ENCODE measurements at regions not wholly inside any gene's neighbourhood (a gene's known extent, or its start where the extent isn't known, plus 50 kb on each side); places are given as distances from the start of the nearest gene placed in this dataset.

DNA sequence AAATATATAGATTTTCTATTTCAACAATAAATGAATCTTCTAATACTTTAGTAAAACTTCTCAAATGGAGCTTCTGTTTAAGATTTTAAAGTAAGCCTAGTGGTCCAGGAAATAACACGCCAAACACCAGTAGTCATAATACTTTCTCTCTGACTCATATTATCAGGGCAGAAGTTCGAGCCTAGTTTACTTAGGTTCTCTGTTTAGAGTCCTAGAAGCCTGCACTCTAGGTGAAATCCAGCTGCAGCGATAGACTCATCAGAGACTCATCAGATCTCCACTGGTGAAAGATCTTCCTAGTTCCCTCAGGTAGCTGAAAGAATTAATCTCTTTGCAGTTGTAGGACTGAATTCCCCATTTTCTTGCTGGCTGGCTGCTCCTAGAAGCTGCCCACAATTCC lies 552.5 kb upstream of the ROBO2 start:
- no peak overlapping the region for H3K4me3 ChIP-seq (ENCODE audit: low read length)

GRCh38 chr3:76490064-76490463 lies 549.8 kb upstream of the ROBO2 start:
- Histone ChIP-seq H3K4me2 (ENCODE audit: low read length) (no peak overlapping the region), H3K27ac (ENCODE audit: low read length) (no peak overlapping the region), H3K36me3 (replicated peaks; ENCODE audit: low read depth, low read length) (no peaks in the 10 kb centered on the region), H4K20me1 (ENCODE audit: insufficient read depth, low read length) (no peaks in the 10 kb centered on the region), H3K79me2 (ENCODE audit: low read length) (no peaks in the 10 kb centered on the region), H3K9ac (ENCODE audit: low read length) (no peak overlapping the region), H3K9me3 (ENCODE audit: insufficient read depth, low read length) (peaks cover 5% of the 10 kb centered on the region), H2AFZ (ENCODE audit: low read depth, low read length) (no peak overlapping the region), H3K4me1 (ENCODE audit: low read length) (no peaks in the 10 kb centered on the region), H3K4me3 (ENCODE audit: low read length) (no peak overlapping the region), H3K27me3 (ENCODE audit: low read depth, low read length) (no peaks in the 10 kb centered on the region)
- TF ChIP-seq, protein P1, sequence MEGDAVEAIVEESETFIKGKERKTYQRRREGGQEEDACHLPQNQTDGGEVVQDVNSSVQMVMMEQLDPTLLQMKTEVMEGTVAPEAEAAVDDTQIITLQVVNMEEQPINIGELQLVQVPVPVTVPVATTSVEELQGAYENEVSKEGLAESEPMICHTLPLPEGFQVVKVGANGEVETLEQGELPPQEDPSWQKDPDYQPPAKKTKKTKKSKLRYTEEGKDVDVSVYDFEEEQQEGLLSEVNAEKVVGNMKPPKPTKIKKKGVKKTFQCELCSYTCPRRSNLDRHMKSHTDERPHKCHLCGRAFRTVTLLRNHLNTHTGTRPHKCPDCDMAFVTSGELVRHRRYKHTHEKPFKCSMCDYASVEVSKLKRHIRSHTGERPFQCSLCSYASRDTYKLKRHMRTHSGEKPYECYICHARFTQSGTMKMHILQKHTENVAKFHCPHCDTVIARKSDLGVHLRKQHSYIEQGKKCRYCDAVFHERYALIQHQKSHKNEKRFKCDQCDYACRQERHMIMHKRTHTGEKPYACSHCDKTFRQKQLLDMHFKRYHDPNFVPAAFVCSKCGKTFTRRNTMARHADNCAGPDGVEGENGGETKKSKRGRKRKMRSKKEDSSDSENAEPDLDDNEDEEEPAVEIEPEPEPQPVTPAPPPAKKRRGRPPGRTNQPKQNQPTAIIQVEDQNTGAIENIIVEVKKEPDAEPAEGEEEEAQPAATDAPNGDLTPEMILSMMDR (IDR thresholded peaks at IDR 0.05; ENCODE audit: low read depth, low read length) = no peak
- no peak for TF ChIP-seq EZH2phosphoT487 (IDR thresholded peaks at IDR 0.05; ENCODE audit: low read depth)

More for the DNA sequence above, 552.5 kb upstream of the ROBO2 start:
- H3K4me1 ChIP-seq (ENCODE audit: low read length) = no peaks in the 10 kb centered on the region
- H3K27me3 ChIP-seq (ENCODE audit: low read depth, low read length) = no peaks in the 10 kb centered on the region
- TF ChIP-seq, protein P1 (IDR thresholded peaks at IDR 0.05; ENCODE audit: low read depth, low read length) = no peak
- no peak for TF ChIP-seq EZH2phosphoT487 (IDR thresholded peaks at IDR 0.05; ENCODE audit: low read depth)
- H3K79me2 ChIP-seq (ENCODE audit: low read length) = no peaks in the 10 kb centered on the region
- H3K9ac ChIP-seq (ENCODE audit: low read length) = no peak overlapping the region
- no peak overlapping the region for H3K4me2 ChIP-seq (ENCODE audit: low read length)
- H3K36me3 ChIP-seq (replicated peaks; ENCODE audit: low read depth, low read length) = no peaks in the 10 kb centered on the region
- no peak overlapping the region; the same call in 1 of the 2 replicates for H2AFZ ChIP-seq (ENCODE audit: low read depth, low read length)
- H3K9me3 ChIP-seq (ENCODE audit: insufficient read depth, low read length) = peaks cover 5% of the 10 kb centered on the region
- no peak overlapping the region for H3K27ac ChIP-seq (ENCODE audit: low read length)
- H4K20me1 ChIP-seq (ENCODE audit: insufficient read depth, low read length) = no peaks in the 10 kb centered on the region

DNA sequence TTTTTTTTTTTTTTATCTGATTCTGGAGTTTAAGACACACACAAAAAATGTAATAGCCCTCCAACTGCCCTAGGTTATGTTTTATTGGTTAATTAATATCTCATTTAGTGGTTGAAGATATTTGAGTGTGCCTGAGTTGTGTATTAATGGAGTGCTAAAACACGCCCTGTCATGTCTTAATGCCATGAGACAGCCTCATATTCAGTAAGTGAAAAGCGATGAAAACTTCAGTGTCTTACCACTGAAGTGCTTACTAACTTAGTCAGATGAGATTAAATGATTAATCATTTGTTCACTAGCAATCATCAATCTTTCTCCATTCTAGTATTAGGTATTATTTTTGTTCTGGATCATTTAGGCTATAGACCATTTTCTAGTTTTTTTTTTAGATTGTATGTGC lies 544.7 kb upstream of the ROBO2 start:
- no peak overlapping the region for H3K4me2 ChIP-seq (ENCODE audit: low read length)
- H3K27me3 ChIP-seq (ENCODE audit: low read depth, low read length) = no peaks in the 10 kb centered on the region
- H3K9ac ChIP-seq (ENCODE audit: low read length) = no peak overlapping the region
- H2AFZ ChIP-seq (ENCODE audit: low read depth, low read length) = no peak overlapping the region
- H3K27ac ChIP-seq (ENCODE audit: low read length) = no peak overlapping the region
- TF ChIP-seq EZH2phosphoT487 (IDR thresholded peaks at IDR 0.05; ENCODE audit: low read depth) = no peak
- TF ChIP-seq, protein P1 (IDR thresholded peaks at IDR 0.05; ENCODE audit: low read depth, low read length) = no peak
- no peaks in the 10 kb centered on the region for H3K9me3 ChIP-seq (ENCODE audit: insufficient read depth, low read length)
- H3K79me2 ChIP-seq (ENCODE audit: low read length) = no peaks in the 10 kb centered on the region
- no peaks in the 10 kb centered on the region for H4K20me1 ChIP-seq (ENCODE audit: insufficient read depth, low read length)
- H3K4me1 ChIP-seq (ENCODE audit: low read length) = no peaks in the 10 kb centered on the region
- H3K4me3 ChIP-seq (ENCODE audit: low read length) = no peak overlapping the region
- H3K36me3 ChIP-seq (replicated peaks; ENCODE audit: low read depth, low read length) = no peaks in the 10 kb centered on the region

- TF ChIP-seq EZH2phosphoT487 (IDR thresholded peaks at IDR 0.05; ENCODE audit: low read depth) = no peak
- TF ChIP-seq, protein P1 (IDR thresholded peaks at IDR 0.05; ENCODE audit: low read depth, low read length) = no peak
- Histone ChIP-seq H3K79me2 (ENCODE audit: low read length) (no peaks in the 10 kb centered on the region), H3K4me2 (ENCODE audit: low read length) (no peak overlapping the region), H3K4me3 (ENCODE audit: low read length) (no peak overlapping the region), H3K36me3 (replicated peaks; ENCODE audit: low read depth, low read length) (no peaks in the 10 kb centered on the region), H3K4me1 (ENCODE audit: low read length) (no peaks in the 10 kb centered on the region), H3K9me3 (ENCODE audit: insufficient read depth, low read length) (no peaks in the 10 kb centered on the region), H4K20me1 (ENCODE audit: insufficient read depth, low read length) (no peaks in the 10 kb centered on the region), H3K9ac (ENCODE audit: low read length) (no peak overlapping the region), H2AFZ (ENCODE audit: low read depth, low read length) (no peak overlapping the region), H3K27ac (ENCODE audit: low read length) (no peak overlapping the region), H3K27me3 (ENCODE audit: low read depth, low read length) (no peaks in the 10 kb centered on the region)
These were observed 542.3 kb upstream of the ROBO2 start for GRCh38 chr3:76497636-76498035.

All from OCI-LY3 (cell line).